Progenitor cell of endocrine pancreas (in vitro differentiated cells): ENCODE measurements at regions not wholly inside any gene's neighbourhood (a gene's known extent, or its start where the extent isn't known, plus 50 kb on each side); places are given as distances from the start of the nearest gene placed in this dataset.

Experiments used
- DNase-seq: peaks from one replicate; pipeline ENCODE4 v3.0.0; 2021; ENCODE audit warnings: low spot score; ENCODE audit not compliant: unreplicated experiment
- H3K27ac Mint-ChIP-seq: 2 replicates; pipeline ENCODE4 v1.8.0; 2021; ENCODE audit warnings: mild to moderate bottlenecking, moderate library complexity, mixed read lengths
- H3K27me3 Mint-ChIP-seq: 2 replicates; pipeline ENCODE4 v1.8.0; 2021; ENCODE audit warnings: mixed read lengths
- H3K36me3 Mint-ChIP-seq: 2 replicates; pipeline ENCODE4 v1.8.0; 2022; ENCODE audit warnings: mixed read lengths; ENCODE audit not compliant: insufficient read depth
- H3K4me1 Mint-ChIP-seq: 2 replicates; pipeline ENCODE4 v1.8.0; 2021; ENCODE audit warnings: low read depth, mixed read lengths
- H3K4me3 Mint-ChIP-seq: 2 replicates; pipeline ENCODE4 v1.8.0; 2021; ENCODE audit warnings: low read depth, mild to moderate bottlenecking, moderate library complexity, mixed read lengths
- H3K9me3 Mint-ChIP-seq: 2 replicates; pipeline ENCODE4 v1.8.0; 2021; ENCODE audit warnings: low read depth, mixed read lengths
- CTCF ChIP-seq: fragments of 200-600 bp; sonication (generic); IDR thresholded peaks from one replicate; pipeline ENCODE4 v1.5.0; 2021; ENCODE audit warnings: antibody characterized with exemption, mild to moderate bottlenecking; ENCODE audit not compliant: unreplicated experiment

- peaks cover 7% of the 10 kb centered on the region for H3K4me1 Mint-ChIP-seq
- no peak for TF ChIP-seq CTCF
- H3K27ac Mint-ChIP-seq: no peak overlapping the region
Measured at GRCh38 chr10:91046869-91047268, 126.0 kb upstream of the ANKRD1 start.

GRCh38 chr10:91048380-91048779 lies 127.5 kb upstream of the ANKRD1 start:
- Mint-ChIP-seq H3K27me3 (peaks cover 3% of the 10 kb centered on the region), H3K36me3 (no peaks in the 10 kb centered on the region), H3K9me3 (no peaks in the 10 kb centered on the region), H3K4me1 (peaks cover 7% of the 10 kb centered on the region), H3K27ac (no peak overlapping the region), H3K4me3 (no peak overlapping the region)
- DNase-seq: no peak
- no peak for TF ChIP-seq CTCF

More at GRCh38 chr10:91046869-91047268, 126.0 kb upstream of the ANKRD1 start:
- Mint-ChIP-seq H3K4me3 (no peak overlapping the region), H3K9me3 (no peaks in the 10 kb centered on the region), H3K36me3 (no peaks in the 10 kb centered on the region), H3K27me3 (peaks cover 6% of the 10 kb centered on the region)
- no peak for DNase-seq

- TF ChIP-seq CTCF: no peak
- no peak for DNase-seq
- Mint-ChIP-seq H3K4me1 (peaks cover 7% of the 10 kb centered on the region), H3K27me3 (peaks cover 3% of the 10 kb centered on the region), H3K36me3 (no peaks in the 10 kb centered on the region), H3K9me3 (no peaks in the 10 kb centered on the region), H3K27ac (no peak overlapping the region), H3K4me3 (no peak overlapping the region)
Measured at GRCh38 chr10:91049296-91049987, 128.6 kb upstream of the ANKRD1 start.

- no peak for TF ChIP-seq CTCF
- Mint-ChIP-seq H3K4me3 (no peak overlapping the region), H3K27me3 (peaks cover 3% of the 10 kb centered on the region), H3K36me3 (no peaks in the 10 kb centered on the region), H3K9me3 (no peaks in the 10 kb centered on the region), H3K4me1 (peaks cover 10% of the 10 kb centered on the region), H3K27ac (no peak overlapping the region)
- DNase-seq: no peak
Measured at GRCh38 chr10:91049988-91050360, 129.1 kb upstream of the ANKRD1 start.

- Mint-ChIP-seq H3K4me3 (no peak overlapping the region), H3K9me3 (no peaks in the 10 kb centered on the region), H3K4me1 (peaks cover 10% of the 10 kb centered on the region), H3K27me3 (peaks cover 3% of the 10 kb centered on the region), H3K27ac (no peak overlapping the region), H3K36me3 (no peaks in the 10 kb centered on the region)
- no peak for DNase-seq
- no peak for TF ChIP-seq CTCF
Measured at GRCh38 chr10:91050371-91051034, 129.6 kb upstream of the ANKRD1 start.
